Spleen (tissue), 11 donors: ENCODE measurements at regions not wholly inside any gene's neighbourhood (a gene's known extent, or its start where the extent isn't known, plus 50 kb on each side); places are given as distances from the start of the nearest gene placed in this dataset.

Experiments
- DNase-seq: peaks from one replicate; pipeline ENCODE4 v3.0.0-alpha.2; 2020
- H3K27ac ChIP-seq, 8 donors: fragments of 200-600 bp; sonication (generic) in 7 of 8; 1 replicate in 4 of 8; 2 replicates in 4 of 8; pipeline versions ENCODE4 v1.5.0 to v1.8.0; 2016 to 2021; ENCODE audit warnings: inconsistent platforms in 4 of 8, mild to moderate bottlenecking in 4 of 8, moderate library complexity in 1 of 8
- H3K27me3 ChIP-seq, 7 donors: fragments of 200-600 bp; sonication (generic) in 6 of 7; replicated peaks in 1 of 7; 1 replicate in 4 of 7; 2 replicates in 3 of 7; pipeline versions ENCODE4 v1.5.0 to v1.8.0; 2016 to 2021; ENCODE audit warnings: inconsistent platforms in 3 of 7, mild to moderate bottlenecking in 1 of 7
- H3K36me3 ChIP-seq, 6 donors: fragments of 200-600 bp; sonication (generic) in 5 of 6; 1 replicate in 4 of 6; 2 replicates in 2 of 6; pipeline versions ENCODE4 v1.5.0 to v1.8.0; 2016 to 2021; ENCODE audit warnings: inconsistent platforms in 2 of 6
- H3K4me1 ChIP-seq, 6 donors: fragments of 200-600 bp; sonication (generic) in 5 of 6; 1 replicate in 3 of 6; 2 replicates in 3 of 6; pipeline versions ENCODE4 v1.5.0 to v1.8.0; 2016 to 2021; ENCODE audit warnings: inconsistent platforms in 3 of 6
- H3K4me3 ChIP-seq, 8 donors: fragments of 200-600 bp; sonication (generic) in 7 of 8; 1 replicate in 4 of 8; 2 replicates in 4 of 8; pipeline versions ENCODE4 v1.5.0 to v1.8.0; 2016 to 2021; ENCODE audit warnings: inconsistent platforms in 4 of 8, mild to moderate bottlenecking in 4 of 8, moderate library complexity in 2 of 8
- H3K9me3 ChIP-seq, 8 donors: fragments of 200-600 bp; sonication (generic) in 7 of 8; 1 replicate in 4 of 8; 2 replicates in 4 of 8; pipeline versions ENCODE4 v1.5.0 to v1.8.0; 2016 to 2021; ENCODE audit warnings: inconsistent platforms in 4 of 8
- POLR2A ChIP-seq, 3 donors: fragments of 450-650 bp; IDR thresholded peaks; one replicate each; pipeline ENCODE4 v1.5.1; 2017; ENCODE audit warnings: antibody characterized with exemption in 3 of 3, mild to moderate bottlenecking in 1 of 3
- POLR2AphosphoS5 ChIP-seq, 3 donors: sonication (generic); formaldehyde crosslinking; IDR thresholded peaks; one replicate each; pipeline ENCODE4 v1.5.1; 2017; ENCODE audit warnings: antibody characterized with exemption in 3 of 3
- WGBS, 5 donors: extraction: QIAGEN DNeasy Blood & Tissue Kit in 3 of 5; methylation state at CpG; one replicate each; pipeline versions ENCODE4 v1.1.5 to v1.1.7; 2013 to 2018; 5-methylcytosine and 5-hydroxymethylcytosine counted together
- intact Hi-C: fragments of 100-400 bp; cut with DNase I; formaldehyde crosslinking; loops from one replicate; pipeline ENCODE4 v1.15.0; 2023; ENCODE audit warnings: low total_unique reads
- TF ChIP-seq, protein P1 (sequence below), 11 experiments: fragments of 200-600 bp in 7 of 11; fragments of 450-650 bp in 4 of 11; sonication (generic) in 4 of 11; IDR thresholded peaks in 8 of 11; conservative IDR thresholded peaks in 3 of 11; 1 replicate in 7 of 11; 2 replicates in 4 of 11; pipeline versions ENCODE4 v1.4.0 to v1.8.0; 2016 to 2021; ENCODE audit warnings: antibody characterized with exemption in 11 of 11, inconsistent platforms in 4 of 11, mild to moderate bottlenecking in 1 of 11
- donor health status: healthy with polysubstance abuse.
- donor health status: DM: no; HTN: no; CAD: no; lungs with moderate emphysema.
- donor health status: DM: no; HTN: no; CAD: no.
- donor health status: Bipolar disorder and iron deficiency.
- donor health status: healthy.
- donor health status: DM: no; HTN: no; CAD: no.
- donor health status: DM: yes; HTN: yes; CAD: no.

DNA sequence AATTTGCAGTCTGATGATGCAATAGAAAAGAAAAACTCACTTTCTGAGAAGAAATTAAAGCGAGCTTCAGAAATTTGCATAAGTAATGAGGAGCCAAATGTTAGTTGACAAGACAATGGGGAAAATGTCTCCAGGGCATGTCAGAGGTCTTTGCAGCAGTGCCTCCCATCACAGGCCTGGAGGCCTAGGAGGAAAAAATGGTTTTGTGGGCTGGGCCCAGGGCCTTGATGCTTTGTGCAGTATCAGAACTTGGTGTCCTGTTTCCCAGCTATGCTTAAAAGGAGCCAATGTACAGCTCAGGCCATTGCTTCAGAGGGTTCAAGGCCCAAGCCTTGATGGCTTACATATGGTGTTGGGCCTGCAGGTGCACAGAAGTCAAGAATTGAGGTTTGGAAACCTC, 298.4 kb downstream of the SMARCA2 start:
- intact Hi-C loops, result no loop called here

DNA sequence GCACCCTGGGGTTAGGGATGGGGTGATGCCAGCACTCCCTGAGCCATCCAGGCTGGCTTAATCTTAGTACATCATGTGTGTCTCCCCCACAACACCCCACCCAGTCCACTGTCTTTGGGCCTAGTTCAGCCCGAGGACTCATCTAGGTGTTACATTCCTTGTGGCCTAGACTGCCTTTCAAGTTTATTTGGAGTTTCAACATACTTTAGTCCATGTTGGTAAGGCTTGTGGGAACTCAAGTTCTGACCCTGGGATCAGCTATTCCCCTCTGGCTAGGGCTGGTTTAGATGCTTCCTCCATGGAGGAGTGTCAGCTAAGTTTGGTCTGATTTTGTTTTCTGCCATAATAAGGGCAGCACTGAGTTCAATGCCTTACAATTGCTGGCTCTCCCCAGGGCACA, 302.4 kb downstream of the SMARCA2 start:
- no peaks in the 10 kb centered on the region for H3K4me1 ChIP-seq
- intact Hi-C loops, result no loop called here
- WGBS, 5 donors, result 71 to 97% (median 91%) methylated on average over 1 of the region's 1 CpG
- no peak overlapping the region for H3K4me3 ChIP-seq
- TF ChIP-seq POLR2A (IDR thresholded peaks at IDR 0.05) (no peak), POLR2AphosphoS5 (IDR thresholded peaks at IDR 0.05) (no peak)
- TF ChIP-seq, protein P1, sequence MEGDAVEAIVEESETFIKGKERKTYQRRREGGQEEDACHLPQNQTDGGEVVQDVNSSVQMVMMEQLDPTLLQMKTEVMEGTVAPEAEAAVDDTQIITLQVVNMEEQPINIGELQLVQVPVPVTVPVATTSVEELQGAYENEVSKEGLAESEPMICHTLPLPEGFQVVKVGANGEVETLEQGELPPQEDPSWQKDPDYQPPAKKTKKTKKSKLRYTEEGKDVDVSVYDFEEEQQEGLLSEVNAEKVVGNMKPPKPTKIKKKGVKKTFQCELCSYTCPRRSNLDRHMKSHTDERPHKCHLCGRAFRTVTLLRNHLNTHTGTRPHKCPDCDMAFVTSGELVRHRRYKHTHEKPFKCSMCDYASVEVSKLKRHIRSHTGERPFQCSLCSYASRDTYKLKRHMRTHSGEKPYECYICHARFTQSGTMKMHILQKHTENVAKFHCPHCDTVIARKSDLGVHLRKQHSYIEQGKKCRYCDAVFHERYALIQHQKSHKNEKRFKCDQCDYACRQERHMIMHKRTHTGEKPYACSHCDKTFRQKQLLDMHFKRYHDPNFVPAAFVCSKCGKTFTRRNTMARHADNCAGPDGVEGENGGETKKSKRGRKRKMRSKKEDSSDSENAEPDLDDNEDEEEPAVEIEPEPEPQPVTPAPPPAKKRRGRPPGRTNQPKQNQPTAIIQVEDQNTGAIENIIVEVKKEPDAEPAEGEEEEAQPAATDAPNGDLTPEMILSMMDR (IDR thresholded peaks at IDR 0.05 in 8 of 11, conservative IDR thresholded peaks at IDR 0.05 in 3 of 11), result no peak
- peaks cover 0 to 5% (median 0%) of the 10 kb centered on the region in 7 donors for H3K27me3 ChIP-seq
- no peak overlapping the region for H3K27ac ChIP-seq
- H3K9me3 ChIP-seq, result peaks cover 4 to 47% (median 35%) of the 10 kb centered on the region in 8 donors
- no peak for DNase-seq
- H3K36me3 ChIP-seq, result no peaks in the 10 kb centered on the region

More for the DNA sequence above, 298.4 kb downstream of the SMARCA2 start:
- DNase-seq, result no peak
- Histone ChIP-seq H3K4me3 (no peak overlapping the region), H3K4me1 (no peaks in the 10 kb centered on the region), H3K36me3 (no peaks in the 10 kb centered on the region), H3K9me3 (peaks cover 4 to 71% (median 56%) of the 10 kb centered on the region in 8 donors), H3K27me3 (no peaks in the 10 kb centered on the region), H3K27ac (no peak overlapping the region)
- WGBS, 5 donors, result 89 to 95% (median 92%) methylated on average over 1 of the region's 1 CpG
- TF ChIP-seq POLR2AphosphoS5 (IDR thresholded peaks at IDR 0.05) (no peak), POLR2A (IDR thresholded peaks at IDR 0.05) (no peak)
- TF ChIP-seq, protein P1 (IDR thresholded peaks at IDR 0.05 in 8 of 11, conservative IDR thresholded peaks at IDR 0.05 in 3 of 11), result no peak

DNA sequence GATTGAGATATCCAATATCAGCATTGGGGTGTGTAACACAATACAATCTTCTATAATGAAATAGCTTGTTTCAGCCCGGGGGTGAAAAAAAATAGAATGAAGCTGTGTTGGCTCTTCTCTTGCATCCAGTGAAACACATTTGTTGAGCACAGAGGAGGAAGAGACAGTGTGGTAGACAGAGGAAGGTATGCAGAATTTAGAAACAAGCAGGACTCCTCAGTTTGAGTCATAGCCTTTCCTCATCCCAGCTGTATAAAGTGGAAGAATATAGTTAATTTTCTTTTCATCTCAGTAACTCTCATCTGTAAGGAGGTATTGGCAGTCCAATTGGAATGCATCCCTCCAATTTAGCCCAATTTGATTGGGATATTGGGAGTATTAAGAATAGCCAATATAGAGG, 302.2 kb upstream of the VLDLR start:
- no peaks in the 10 kb centered on the region for H3K4me1 ChIP-seq
- intact Hi-C loops, result no loop called here
- H3K36me3 ChIP-seq, result no peaks in the 10 kb centered on the region
- H3K27me3 ChIP-seq, result peaks cover 0 to 5% (median 0%) of the 10 kb centered on the region in 7 donors
- peaks cover 0 to 29% (median 16%) of the 10 kb centered on the region in 8 donors for H3K9me3 ChIP-seq
- DNase-seq, result no peak
- WGBS, 5 donors, result 89 to 98% (median 93%) methylated on average over 1 of the region's 1 CpG
- no peak overlapping the region for H3K27ac ChIP-seq
- no peak overlapping the region for H3K4me3 ChIP-seq
- no peak for TF ChIP-seq POLR2AphosphoS5 (IDR thresholded peaks at IDR 0.05)
- TF ChIP-seq POLR2A (IDR thresholded peaks at IDR 0.05), result no peak
- TF ChIP-seq, protein P1 (IDR thresholded peaks at IDR 0.05 in 8 of 11, conservative IDR thresholded peaks at IDR 0.05 in 3 of 11), result no peak

DNA sequence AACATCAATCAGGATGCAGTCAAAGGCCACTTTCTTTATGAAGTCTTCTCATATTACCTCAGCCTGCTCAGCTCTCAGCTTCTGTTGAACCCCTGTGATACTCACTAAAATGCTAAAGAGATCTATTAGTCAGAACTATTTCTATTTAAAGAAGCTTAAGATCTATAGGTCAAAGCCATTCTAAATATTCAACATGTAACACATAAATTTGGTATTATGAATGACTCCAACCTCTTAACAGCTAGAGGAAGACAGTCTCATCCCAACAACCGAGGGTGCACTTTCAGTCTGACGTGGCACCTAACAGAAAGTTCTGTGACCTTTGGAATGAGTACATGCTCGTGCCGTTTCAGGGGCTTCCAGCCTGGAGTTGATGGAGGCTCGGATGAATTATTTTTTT, 301.5 kb upstream of the VLDLR start:
- DNase-seq, result no peak
- H3K4me3 ChIP-seq, result no peak overlapping the region
- peaks cover 0 to 5% (median 0%) of the 10 kb centered on the region in 7 donors for H3K27me3 ChIP-seq
- H3K9me3 ChIP-seq, result peaks cover 0 to 22% (median 9%) of the 10 kb centered on the region in 8 donors
- H3K36me3 ChIP-seq, result no peaks in the 10 kb centered on the region
- no peaks in the 10 kb centered on the region for H3K4me1 ChIP-seq
- intact Hi-C loops, result no loop called here
- no peak overlapping the region for H3K27ac ChIP-seq
- no peak for TF ChIP-seq POLR2A (IDR thresholded peaks at IDR 0.05)
- TF ChIP-seq, protein P1 (IDR thresholded peaks at IDR 0.05 in 8 of 11, conservative IDR thresholded peaks at IDR 0.05 in 3 of 11), result no peak
- TF ChIP-seq POLR2AphosphoS5 (IDR thresholded peaks at IDR 0.05), result no peak
- WGBS, 5 donors, result 74 to 84% (median 81%) methylated on average over 5 of the region's 5 CpGs
